Stimulated activated CD4-positive, alpha-beta T cell treated with anti-CD3 and anti-CD28 coated beads, Interleukin-15, amount 100 ng/mL, for 24 hours (primary cell): ENCODE measurements at regions not wholly inside any gene's neighbourhood (a gene's known extent, or its start where the extent isn't known, plus 50 kb on each side); places are given as distances from the start of the nearest gene placed in this dataset.
A peak's percentile ranks its signal among the peaks of the same experiment; 100 is the strongest.

ENCODE experiments used
- DNase-seq: peaks from one replicate; pipeline ENCODE4 v3.0.0-alpha.2; 2020

GRCh38 chr1:5456090-5456811 lies 536.0 kb downstream of the NPHP4 start:
- DNase-seq, result no peak

- DNase-seq, result no peak
Measured at GRCh38 chr1:5455651-5456050, 536.6 kb downstream of the NPHP4 start.

- DNase-seq, result no peak
Measured at GRCh38 chr1:5455056-5455455, 537.2 kb downstream of the NPHP4 start.

DNA sequence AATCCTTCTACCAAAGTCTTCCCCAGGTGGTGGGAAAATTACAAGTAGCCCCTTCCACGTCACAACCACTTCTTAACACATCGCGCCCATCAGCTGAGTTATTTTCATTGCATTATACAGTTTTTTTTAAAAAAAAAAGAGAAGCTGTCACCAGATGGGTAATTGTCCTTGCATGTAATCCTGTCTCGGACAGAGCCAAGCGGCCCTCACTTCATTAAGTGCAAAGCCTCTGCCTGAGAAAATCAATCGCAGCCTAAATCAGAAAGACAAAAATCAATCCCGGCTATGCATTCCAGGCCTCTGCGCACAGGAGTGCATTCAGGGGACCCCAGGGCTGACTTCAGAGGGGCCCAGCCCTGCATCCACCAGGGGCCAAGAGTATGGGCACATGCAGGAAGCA lies 538.9 kb downstream of the NPHP4 start:
- DNase-seq, result no peak

DNA sequence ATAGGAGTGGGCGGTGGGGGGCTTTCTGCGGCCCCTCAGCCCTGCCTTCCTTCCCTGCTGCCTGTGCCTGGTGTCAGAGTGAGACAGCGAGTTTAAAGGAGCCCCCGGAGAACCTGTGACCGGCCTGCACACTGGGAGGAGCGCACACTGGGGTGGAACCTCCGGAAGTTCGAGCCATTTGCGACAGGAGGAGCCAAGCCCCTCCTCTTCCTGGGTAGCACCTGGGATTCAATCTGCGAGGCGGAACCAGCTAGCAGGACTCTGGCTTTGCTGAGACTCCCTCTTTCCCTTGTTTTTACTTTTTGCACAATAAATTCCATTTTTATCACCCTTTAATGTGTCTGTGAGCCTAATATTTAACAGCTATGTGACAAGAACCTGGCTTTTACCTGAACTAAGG lies 540.6 kb downstream of the NPHP4 start:
- DNase-seq, result no peak

- DNase-seq, result peak; percentile 24
Measured at GRCh38 chr1:5448486-5448885, 543.7 kb downstream of the NPHP4 start.

- no peak for DNase-seq
Measured at GRCh38 chr1:5447503-5447960, 544.7 kb downstream of the NPHP4 start.

GRCh38 chr1:5444396-5444795 lies 547.8 kb downstream of the NPHP4 start:
- DNase-seq, result no peak

- no peak for DNase-seq
Measured at GRCh38 chr1:5436808-5437207, 555.4 kb downstream of the NPHP4 start.

DNA sequence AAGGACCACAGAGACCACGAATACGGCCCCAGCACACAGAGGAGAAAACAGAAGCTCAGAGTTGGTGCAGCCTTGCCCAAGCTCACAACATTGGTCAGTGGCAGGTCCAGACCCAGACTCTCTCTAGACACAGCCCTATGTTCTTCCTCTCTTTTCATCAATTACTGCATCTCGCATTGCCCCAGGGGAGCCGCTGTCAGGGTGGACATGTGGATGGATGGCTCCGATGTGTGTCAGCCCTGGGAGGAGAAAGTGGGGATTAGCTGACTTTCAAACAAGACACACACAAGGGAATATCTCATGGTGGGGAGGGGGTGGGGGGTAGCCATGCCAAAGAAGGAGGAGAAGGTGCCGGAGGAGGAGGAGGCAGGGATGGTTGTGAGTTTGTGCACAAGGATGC lies 556.8 kb downstream of the NPHP4 start:
- DNase-seq, result no peak

DNA sequence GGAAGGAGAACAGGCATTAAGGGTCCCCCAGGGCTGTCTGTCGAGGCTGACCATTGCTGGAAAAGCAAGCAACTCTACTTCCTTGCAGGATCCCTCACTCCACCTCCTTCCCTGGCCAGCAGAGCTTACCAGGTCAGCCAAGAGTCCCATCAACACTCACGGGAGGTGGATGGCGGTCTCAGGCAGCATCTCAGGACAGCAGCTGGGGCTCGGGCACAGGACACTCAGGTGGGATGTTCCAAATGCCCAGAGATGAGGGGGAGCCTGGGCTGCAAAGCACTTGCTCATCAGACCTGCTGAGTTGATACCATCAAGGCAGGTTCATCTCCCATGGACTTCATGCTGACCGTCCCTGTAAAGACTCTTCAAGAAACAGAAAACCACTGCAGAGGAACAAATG lies 559.8 kb downstream of the NPHP4 start:
- DNase-seq, result no peak

GRCh38 chr1:5430911-5431697 lies 561.1 kb downstream of the NPHP4 start:
- no peak for DNase-seq

DNA sequence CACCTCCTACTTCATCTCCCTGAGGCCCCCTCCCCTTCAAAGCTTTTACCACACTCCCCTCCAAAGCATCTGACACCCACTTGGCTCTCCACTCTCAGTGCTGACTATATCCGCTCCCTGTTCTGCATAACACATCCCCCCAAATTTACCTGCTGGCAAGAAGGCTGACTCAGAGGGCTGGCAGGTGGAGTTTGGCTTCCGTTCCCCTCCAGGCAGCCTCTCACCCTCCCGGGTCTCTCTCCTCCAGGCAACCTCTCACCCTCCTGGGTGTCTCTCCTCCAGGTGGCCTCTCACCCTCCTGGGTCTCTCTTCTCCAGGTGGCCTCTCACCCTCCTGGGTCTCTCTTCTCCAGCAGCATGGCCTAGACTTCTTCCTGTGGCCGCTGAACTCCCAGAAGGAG lies 562.1 kb downstream of the NPHP4 start:
- DNase-seq, result no peak

DNA sequence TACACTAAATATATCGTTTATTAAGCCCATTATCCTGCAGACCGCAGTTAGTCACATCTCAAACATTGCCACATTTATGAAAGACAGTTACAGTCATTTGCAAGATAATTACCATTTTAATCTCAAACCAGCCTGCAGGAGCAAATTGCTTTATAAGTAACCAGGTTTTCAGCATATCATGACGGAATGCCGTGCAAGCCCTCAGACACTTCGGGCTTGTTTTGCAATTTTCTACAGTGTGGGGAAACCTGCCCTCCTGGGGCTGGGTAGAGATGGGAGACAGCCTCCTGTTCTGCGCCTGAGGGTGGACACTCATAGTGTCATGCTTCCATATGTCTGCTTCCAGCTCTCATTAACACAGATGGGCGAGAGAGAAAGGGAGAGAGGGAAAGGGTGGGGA lies 563.9 kb downstream of the NPHP4 start:
- no peak for DNase-seq

DNA sequence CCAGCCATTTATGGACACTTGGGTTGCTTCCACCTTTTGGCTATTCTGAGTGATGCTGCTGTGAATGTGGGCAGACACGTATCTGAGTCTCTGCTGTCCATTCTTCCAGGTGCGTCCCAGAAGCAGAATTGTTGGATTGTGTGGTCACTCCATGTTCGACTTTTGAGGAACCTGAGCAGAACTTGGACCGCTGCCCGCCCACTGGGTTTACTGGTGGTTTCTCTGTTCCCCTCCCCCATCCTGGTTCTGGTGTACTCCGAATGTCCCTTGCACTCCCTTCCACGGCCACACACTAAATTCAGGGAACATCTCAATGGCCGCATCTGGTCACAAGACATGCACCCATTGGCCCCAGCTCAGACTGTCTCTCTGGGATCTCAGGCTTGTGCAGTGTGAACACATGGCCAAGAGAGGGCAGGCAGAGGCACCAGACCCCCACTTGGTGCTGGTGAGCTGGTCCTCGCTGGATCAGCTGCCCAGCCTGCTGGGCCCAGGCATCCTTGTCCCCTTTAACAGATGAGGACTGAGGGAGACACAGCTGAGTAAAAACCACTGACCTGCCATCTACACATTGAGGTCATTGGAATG lies 565.1 kb downstream of the NPHP4 start:
- DNase-seq, result no peak

- DNase-seq, result no peak
Measured at GRCh38 chr1:5424802-5425703, 567.2 kb downstream of the NPHP4 start.

DNA sequence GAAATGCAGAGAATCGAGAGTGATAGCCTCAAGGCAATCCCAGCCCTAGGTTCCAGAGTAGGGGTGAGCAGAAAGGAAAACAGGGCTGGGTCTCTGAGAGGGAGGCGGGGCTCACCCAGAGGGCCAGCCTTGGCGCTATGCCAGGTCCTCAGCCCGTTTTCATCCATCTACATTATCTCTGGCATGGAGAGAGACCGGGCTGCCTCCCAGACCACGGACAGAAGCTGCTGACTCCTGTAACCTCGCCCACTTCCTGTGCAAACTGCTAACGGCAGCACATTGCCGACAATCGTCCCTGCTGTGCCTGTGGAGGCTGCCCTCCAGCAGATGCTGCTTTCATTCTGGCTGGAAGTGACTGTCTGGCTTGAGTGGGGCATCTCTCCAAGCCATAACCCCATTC lies 569.1 kb downstream of the NPHP4 start:
- DNase-seq, result peak; percentile 45

GRCh38 chr1:5419501-5419900 lies 572.7 kb downstream of the NPHP4 start:
- no peak for DNase-seq

- no peak for DNase-seq
Measured at GRCh38 chr1:5416518-5416917, 575.7 kb downstream of the NPHP4 start.

DNA sequence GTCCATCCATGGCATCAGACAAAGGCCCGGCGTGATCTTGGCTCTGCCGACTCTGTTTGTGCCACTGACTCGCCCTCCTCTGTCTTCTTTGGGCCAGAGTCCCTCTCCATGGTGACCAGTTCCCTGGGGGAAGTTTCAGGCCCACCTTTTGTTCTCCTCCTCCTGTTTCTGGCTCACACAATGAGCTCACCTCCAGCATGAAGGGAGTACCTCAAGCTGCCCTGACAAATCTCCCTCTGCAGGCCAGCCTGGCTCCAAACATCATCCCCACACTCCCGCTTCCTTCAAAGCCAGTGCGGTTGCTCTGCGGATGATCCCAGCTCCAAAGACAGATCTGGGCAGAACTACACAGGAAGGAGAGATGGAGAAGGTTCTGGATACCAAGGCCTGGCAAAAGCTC lies 576.6 kb downstream of the NPHP4 start:
- DNase-seq, result no peak

GRCh38 chr1:5410652-5411051 lies 581.6 kb downstream of the NPHP4 start:
- no peak for DNase-seq

- no peak for DNase-seq
Measured at GRCh38 chr1:5408401-5408800, 583.8 kb downstream of the NPHP4 start.

- DNase-seq, result no peak
Measured at GRCh38 chr1:5405263-5405662, 587.0 kb downstream of the NPHP4 start.
